Natural killer cell (primary cell): ENCODE measurements at regions not wholly inside any gene's neighbourhood (a gene's known extent, or its start where the extent isn't known, plus 50 kb on each side); places are given as distances from the start of the nearest gene placed in this dataset.

Source experiments
- ATAC-seq, 3 donors: fragments of 150-1000 bp in 2 of 3; fragments of 200-7000 bp in 1 of 3; cut with Tn5 transposase; 1 replicate in 1 of 3; 2 replicates in 2 of 3; pipeline ENCODE4 v1.10.0; 2021; ENCODE audit warnings: mild to moderate bottlenecking in 2 of 3, moderate library complexity in 2 of 3
- DNase-seq, 2 donors: peaks; one replicate each; pipeline versions ENCODE4 v3.0.0 to v3.0.0-alpha.2; 2013 to 2021; ENCODE audit warnings: mixed read lengths in 1 of 2
- H3K27ac ChIP-seq: one replicate; pipeline ENCODE4 v1.5.1; 2013; ENCODE audit warnings: mild to moderate bottlenecking, low read length
- H3K27me3 ChIP-seq: one replicate; pipeline ENCODE4 v1.6.1; 2013; ENCODE audit warnings: low read length; ENCODE audit not compliant: control insufficient read depth, insufficient read depth
- H3K36me3 ChIP-seq: one replicate; pipeline ENCODE4 v1.6.1; 2013; ENCODE audit warnings: low read length; ENCODE audit not compliant: control insufficient read depth, insufficient read depth
- H3K4me1 ChIP-seq: one replicate; pipeline ENCODE4 v1.6.1; 2013; ENCODE audit warnings: low read length; ENCODE audit not compliant: control insufficient read depth, insufficient read depth
- H3K4me3 ChIP-seq: one replicate; pipeline ENCODE4 v1.5.1; 2013; ENCODE audit warnings: low read length
- H3K9me3 ChIP-seq: one replicate; pipeline ENCODE4 v1.6.1; 2013; ENCODE audit warnings: low read length; ENCODE audit not compliant: control insufficient read depth, insufficient read depth
- H3K27ac Mint-ChIP-seq, 2 donors: one replicate each; pipeline ENCODE4 v1.8.0; 2022; ENCODE audit warnings: mild to moderate bottlenecking in 2 of 2, mixed read lengths in 2 of 2, moderate library complexity in 1 of 2
- H3K27me3 Mint-ChIP-seq, 2 donors: one replicate each; pipeline ENCODE4 v1.8.0; 2022; ENCODE audit warnings: low read depth in 2 of 2, mixed read lengths in 2 of 2
- H3K36me3 Mint-ChIP-seq: one replicate; pipeline ENCODE4 v1.8.0; 2022; ENCODE audit warnings: mixed read lengths
- H3K4me1 Mint-ChIP-seq, 2 donors: one replicate each; pipeline ENCODE4 v1.8.0; 2022; ENCODE audit warnings: mixed read lengths in 2 of 2
- H3K4me3 Mint-ChIP-seq: one replicate; pipeline ENCODE4 v1.8.0; 2022; ENCODE audit warnings: mild to moderate bottlenecking, moderate library complexity, mixed read lengths
- H3K9me3 Mint-ChIP-seq, 2 donors: one replicate each; pipeline ENCODE4 v1.8.0; 2022; ENCODE audit warnings: mixed read lengths in 2 of 2
- WGBS: methylation state at CpG from one replicate; pipeline ENCODE4 v1.1.7; 2013; ENCODE audit warnings: missing lambda C conversion rate; ENCODE audit not compliant: insufficient coverage; 5-methylcytosine and 5-hydroxymethylcytosine counted together
- intact Hi-C: fragments of 100-400 bp; cut with micrococcal nuclease; formaldehyde crosslinking; loops from one replicate; pipeline ENCODE4 v1.14.2; 2022
- TF ChIP-seq, protein P1 (sequence below): fragments of 200-600 bp; IDR thresholded peaks from one replicate; pipeline ENCODE4 v1.8.0; 2022; ENCODE audit warnings: antibody characterized with exemption

DNA sequence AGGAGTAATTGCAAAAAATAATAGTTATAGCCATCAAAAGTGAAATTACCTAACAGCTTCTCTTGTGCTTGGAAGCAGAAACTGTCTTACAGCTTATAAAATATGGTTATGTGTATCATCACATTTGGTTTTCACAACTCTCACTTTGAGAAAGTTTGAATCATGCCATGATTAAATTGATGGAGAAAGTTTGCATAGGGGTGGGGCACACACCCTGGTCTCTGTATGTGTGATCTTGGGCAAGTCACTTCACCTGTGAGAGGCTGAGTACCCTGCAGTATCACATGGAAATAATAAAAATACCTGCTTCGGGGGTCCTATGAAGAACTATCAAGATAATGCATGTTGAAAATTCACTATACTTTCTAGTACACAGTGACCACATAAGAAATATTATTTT is 471.4 kb downstream of the RAP2B start:
- no peaks in the 10 kb centered on the region for H3K4me1 ChIP-seq
- no peak overlapping the region for H3K4me3 ChIP-seq
- H3K27me3 ChIP-seq: no peaks in the 10 kb centered on the region
- TF ChIP-seq, protein P1, sequence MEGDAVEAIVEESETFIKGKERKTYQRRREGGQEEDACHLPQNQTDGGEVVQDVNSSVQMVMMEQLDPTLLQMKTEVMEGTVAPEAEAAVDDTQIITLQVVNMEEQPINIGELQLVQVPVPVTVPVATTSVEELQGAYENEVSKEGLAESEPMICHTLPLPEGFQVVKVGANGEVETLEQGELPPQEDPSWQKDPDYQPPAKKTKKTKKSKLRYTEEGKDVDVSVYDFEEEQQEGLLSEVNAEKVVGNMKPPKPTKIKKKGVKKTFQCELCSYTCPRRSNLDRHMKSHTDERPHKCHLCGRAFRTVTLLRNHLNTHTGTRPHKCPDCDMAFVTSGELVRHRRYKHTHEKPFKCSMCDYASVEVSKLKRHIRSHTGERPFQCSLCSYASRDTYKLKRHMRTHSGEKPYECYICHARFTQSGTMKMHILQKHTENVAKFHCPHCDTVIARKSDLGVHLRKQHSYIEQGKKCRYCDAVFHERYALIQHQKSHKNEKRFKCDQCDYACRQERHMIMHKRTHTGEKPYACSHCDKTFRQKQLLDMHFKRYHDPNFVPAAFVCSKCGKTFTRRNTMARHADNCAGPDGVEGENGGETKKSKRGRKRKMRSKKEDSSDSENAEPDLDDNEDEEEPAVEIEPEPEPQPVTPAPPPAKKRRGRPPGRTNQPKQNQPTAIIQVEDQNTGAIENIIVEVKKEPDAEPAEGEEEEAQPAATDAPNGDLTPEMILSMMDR: no peak
- WGBS: no CpG with 5 or more reads among the region's 1 CpG
- ATAC-seq (no peak), DNase-seq (no peak)
- H3K9me3 Mint-ChIP-seq: no peaks in the 10 kb centered on the region
- H3K27ac Mint-ChIP-seq: no peak overlapping the region
- no peak overlapping the region for H3K4me3 Mint-ChIP-seq
- no peak overlapping the region for H3K27ac ChIP-seq
- intact Hi-C loops: no loop called here
- H3K4me1 Mint-ChIP-seq: peaks cover 8 to 11% of the 10 kb centered on the region in 2 donors
- no peaks in the 10 kb centered on the region for H3K36me3 ChIP-seq
- no peaks in the 10 kb centered on the region for H3K36me3 Mint-ChIP-seq
- H3K27me3 Mint-ChIP-seq: peaks cover 16 to 33% of the 10 kb centered on the region in 2 donors
- H3K9me3 ChIP-seq: no peaks in the 10 kb centered on the region

DNA sequence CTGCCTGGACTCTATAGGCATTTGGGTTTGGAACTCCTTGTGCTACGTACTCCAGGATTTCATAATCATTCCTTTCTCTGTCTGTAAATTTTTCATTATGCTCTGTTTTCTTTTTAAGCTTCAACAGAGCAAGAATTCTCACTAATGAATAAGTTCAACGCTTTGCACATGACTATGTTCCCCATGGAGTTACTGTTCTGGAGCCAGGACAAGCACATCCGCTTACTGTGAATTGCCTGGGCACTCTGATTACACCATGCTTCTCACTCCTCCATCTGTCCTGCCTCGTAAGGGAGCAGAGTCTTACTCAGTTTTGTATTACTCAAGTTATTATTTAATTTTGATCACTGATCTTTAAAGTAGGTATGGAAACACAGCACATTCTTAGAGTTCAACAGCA is 472.7 kb downstream of the RAP2B start:
- Mint-ChIP-seq H3K27me3 (peaks cover 16 to 31% of the 10 kb centered on the region in 2 donors), H3K27ac (no peak overlapping the region), H3K4me1 (no peaks in the 10 kb centered on the region), H3K4me3 (no peak overlapping the region), H3K36me3 (no peaks in the 10 kb centered on the region), H3K9me3 (no peaks in the 10 kb centered on the region)
- no peak overlapping the region for H3K4me3 ChIP-seq
- no peaks in the 10 kb centered on the region for H3K27me3 ChIP-seq
- no peaks in the 10 kb centered on the region for H3K9me3 ChIP-seq
- ATAC-seq (no peak), DNase-seq (no peak)
- WGBS: 95% methylated on average over 4 of the region's 4 CpGs
- TF ChIP-seq, protein P1: no peak
- intact Hi-C loops: no loop called here
- no peak overlapping the region for H3K27ac ChIP-seq
- H3K4me1 ChIP-seq: no peaks in the 10 kb centered on the region
- H3K36me3 ChIP-seq: no peaks in the 10 kb centered on the region

DNA sequence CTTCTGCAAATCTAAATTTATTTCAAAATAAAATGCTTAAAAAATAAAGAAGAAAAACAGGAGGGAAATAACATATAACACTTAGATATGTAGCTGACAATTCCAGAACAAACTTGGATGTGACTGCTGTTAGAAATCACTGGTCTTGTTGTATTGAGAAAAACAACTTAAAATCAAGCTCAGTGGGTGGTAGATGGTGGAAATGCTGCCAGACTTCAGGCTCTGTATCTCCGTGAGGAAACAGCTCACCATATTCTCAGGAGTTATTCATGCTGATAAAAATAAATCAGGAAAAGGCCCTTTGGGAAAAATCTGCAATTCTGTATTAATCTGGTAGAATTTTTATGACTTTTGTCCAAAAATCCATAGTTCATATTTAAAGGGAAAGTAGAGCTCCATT is 477.6 kb downstream of the RAP2B start:
- H3K4me1 Mint-ChIP-seq: peaks cover 0 to 6% of the 10 kb centered on the region in 2 donors
- H3K27ac Mint-ChIP-seq: no peak overlapping the region
- Histone ChIP-seq H3K27ac (no peak overlapping the region), H3K4me1 (no peaks in the 10 kb centered on the region), H3K9me3 (no peaks in the 10 kb centered on the region), H3K27me3 (no peaks in the 10 kb centered on the region), H3K36me3 (no peaks in the 10 kb centered on the region), H3K4me3 (no peak overlapping the region)
- no peaks in the 10 kb centered on the region for H3K9me3 Mint-ChIP-seq
- H3K36me3 Mint-ChIP-seq: no peaks in the 10 kb centered on the region
- intact Hi-C loops: no loop called here
- ATAC-seq (no peak), DNase-seq (no peak)
- no peak overlapping the region for H3K4me3 Mint-ChIP-seq
- WGBS: 100% methylated on average over 1 of the region's 1 CpG
- H3K27me3 Mint-ChIP-seq: peaks cover 0 to 5% of the 10 kb centered on the region in 2 donors
- TF ChIP-seq, protein P1: no peak
